RWPE2 (cell line): ENCODE measurements at regions not wholly inside any gene's neighbourhood (a gene's known extent, or its start where the extent isn't known, plus 50 kb on each side); places are given as distances from the start of the nearest gene placed in this dataset.

Experiments used
- ATAC-seq: fragments of 200-7000 bp; cut with Tn5 transposase; 3 replicates; pipeline ENCODE4 v1.9.1; 2021; ENCODE audit warnings: low read depth
- DNase-seq: peaks from one replicate; pipeline ENCODE4 v3.0.0-alpha.2; 2020; ENCODE audit warnings: low spot score
- H3K27ac ChIP-seq: fragments of 450-650 bp; 2 replicates; pipeline ENCODE4 v1.5.1; 2017; ENCODE audit warnings: mild to moderate bottlenecking; ENCODE audit not compliant: poor library complexity, severe bottlenecking
- H3K27me3 ChIP-seq: fragments of 250-450 bp; sonication (Bioruptor Pico); 2 replicates; pipeline ENCODE4 v1.5.1; 2021; ENCODE audit warnings: mild to moderate bottlenecking, moderate library complexity; ENCODE audit not compliant: insufficient read depth, poor library complexity, severe bottlenecking
- H3K36me3 ChIP-seq: fragments of 250-450 bp; sonication (Bioruptor Pico); 2 replicates; pipeline ENCODE4 v1.5.1; 2020; ENCODE audit warnings: low read depth, mild to moderate bottlenecking, moderate library complexity
- H3K4me1 ChIP-seq: fragments of 250-450 bp; sonication (Bioruptor Pico); 2 replicates; pipeline ENCODE4 v1.5.1; 2021; ENCODE audit warnings: mild to moderate bottlenecking, moderate library complexity; ENCODE audit not compliant: insufficient read depth, poor library complexity, severe bottlenecking
- H3K4me3 ChIP-seq: fragments of 250-450 bp; sonication (Bioruptor Pico); 2 replicates; pipeline ENCODE4 v1.5.1; 2021; ENCODE audit warnings: mild to moderate bottlenecking, moderate library complexity; ENCODE audit not compliant: severe bottlenecking
- H3K9me3 ChIP-seq: fragments of 250-450 bp; sonication (Bioruptor Pico); 2 replicates; pipeline ENCODE4 v1.5.1; 2021; ENCODE audit warnings: mild to moderate bottlenecking, moderate library complexity; ENCODE audit not compliant: severe bottlenecking
- TF ChIP-seq, protein P1 (sequence below): fragments of 450-650 bp; IDR thresholded peaks from one replicate; pipeline ENCODE4 v1.5.1; 2017; ENCODE audit warnings: mild to moderate bottlenecking, moderate library complexity; ENCODE audit not compliant: poor library complexity, severe bottlenecking

DNA sequence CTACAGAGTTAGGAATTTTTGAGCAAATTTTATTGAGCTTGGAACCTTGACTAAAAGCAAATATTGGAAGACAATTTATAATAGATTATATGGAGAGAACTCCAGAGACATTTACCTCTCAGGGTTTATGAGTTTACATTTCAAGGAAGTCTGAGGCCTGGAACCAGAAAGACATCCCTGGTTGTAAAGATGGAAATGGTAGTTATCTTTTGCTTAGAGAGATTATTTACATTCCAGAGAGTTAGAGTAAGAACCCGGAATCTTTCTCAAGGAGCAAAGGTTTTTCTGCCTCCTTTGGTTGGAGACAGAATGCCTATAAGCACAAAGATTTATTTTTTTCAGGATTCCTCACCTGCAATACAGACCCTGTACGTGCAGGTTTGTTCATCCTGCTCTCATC lies 458.1 kb downstream of the TBL1XR1 start:
- ATAC-seq (no peak), DNase-seq (no peak)
- H3K9me3 ChIP-seq: no peaks in the 10 kb centered on the region
- H3K27ac ChIP-seq: no peak overlapping the region
- H3K27me3 ChIP-seq: no peaks in the 10 kb centered on the region
- no peak overlapping the region for H3K4me3 ChIP-seq
- H3K36me3 ChIP-seq: no peaks in the 10 kb centered on the region
- no peaks in the 10 kb centered on the region for H3K4me1 ChIP-seq
- TF ChIP-seq, protein P1, sequence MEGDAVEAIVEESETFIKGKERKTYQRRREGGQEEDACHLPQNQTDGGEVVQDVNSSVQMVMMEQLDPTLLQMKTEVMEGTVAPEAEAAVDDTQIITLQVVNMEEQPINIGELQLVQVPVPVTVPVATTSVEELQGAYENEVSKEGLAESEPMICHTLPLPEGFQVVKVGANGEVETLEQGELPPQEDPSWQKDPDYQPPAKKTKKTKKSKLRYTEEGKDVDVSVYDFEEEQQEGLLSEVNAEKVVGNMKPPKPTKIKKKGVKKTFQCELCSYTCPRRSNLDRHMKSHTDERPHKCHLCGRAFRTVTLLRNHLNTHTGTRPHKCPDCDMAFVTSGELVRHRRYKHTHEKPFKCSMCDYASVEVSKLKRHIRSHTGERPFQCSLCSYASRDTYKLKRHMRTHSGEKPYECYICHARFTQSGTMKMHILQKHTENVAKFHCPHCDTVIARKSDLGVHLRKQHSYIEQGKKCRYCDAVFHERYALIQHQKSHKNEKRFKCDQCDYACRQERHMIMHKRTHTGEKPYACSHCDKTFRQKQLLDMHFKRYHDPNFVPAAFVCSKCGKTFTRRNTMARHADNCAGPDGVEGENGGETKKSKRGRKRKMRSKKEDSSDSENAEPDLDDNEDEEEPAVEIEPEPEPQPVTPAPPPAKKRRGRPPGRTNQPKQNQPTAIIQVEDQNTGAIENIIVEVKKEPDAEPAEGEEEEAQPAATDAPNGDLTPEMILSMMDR: no peak

DNA sequence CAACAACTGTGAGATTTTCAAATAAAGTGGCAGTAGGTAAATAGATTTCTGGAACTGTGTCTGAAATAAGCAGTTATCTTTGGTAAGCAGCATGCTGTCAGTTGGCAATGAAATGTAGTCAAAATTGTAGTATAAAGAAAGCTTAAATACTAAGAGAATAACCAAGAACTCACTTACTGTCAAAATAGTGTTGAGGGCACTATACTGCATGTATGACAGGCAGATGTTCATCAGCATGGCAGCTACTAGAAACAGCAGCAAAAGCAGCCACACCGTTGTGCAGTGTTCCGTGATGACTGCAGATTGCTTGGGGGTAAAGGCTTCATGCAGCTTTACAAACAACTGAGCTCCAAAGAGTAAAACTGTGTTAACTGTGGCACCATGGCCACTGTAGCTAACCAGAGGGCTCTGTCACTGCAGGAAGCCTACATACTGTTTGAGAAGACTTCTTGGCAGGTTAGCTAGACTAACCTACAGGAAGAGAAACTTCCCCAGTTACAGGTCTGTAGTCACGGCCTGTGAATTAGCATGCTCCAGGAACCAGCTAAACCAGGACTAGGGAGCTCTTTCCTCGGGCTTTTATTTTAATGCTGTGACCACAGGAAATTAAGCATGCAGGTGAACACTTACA lies 459.7 kb downstream of the TBL1XR1 start:
- no peak overlapping the region for H3K4me3 ChIP-seq
- H3K27me3 ChIP-seq: no peaks in the 10 kb centered on the region
- H3K4me1 ChIP-seq: no peaks in the 10 kb centered on the region
- H3K27ac ChIP-seq: no peak overlapping the region
- no peak for ATAC-seq
- DNase-seq: no peak
- H3K36me3 ChIP-seq: no peaks in the 10 kb centered on the region
- TF ChIP-seq, protein P1: no peak
- no peaks in the 10 kb centered on the region for H3K9me3 ChIP-seq

DNA sequence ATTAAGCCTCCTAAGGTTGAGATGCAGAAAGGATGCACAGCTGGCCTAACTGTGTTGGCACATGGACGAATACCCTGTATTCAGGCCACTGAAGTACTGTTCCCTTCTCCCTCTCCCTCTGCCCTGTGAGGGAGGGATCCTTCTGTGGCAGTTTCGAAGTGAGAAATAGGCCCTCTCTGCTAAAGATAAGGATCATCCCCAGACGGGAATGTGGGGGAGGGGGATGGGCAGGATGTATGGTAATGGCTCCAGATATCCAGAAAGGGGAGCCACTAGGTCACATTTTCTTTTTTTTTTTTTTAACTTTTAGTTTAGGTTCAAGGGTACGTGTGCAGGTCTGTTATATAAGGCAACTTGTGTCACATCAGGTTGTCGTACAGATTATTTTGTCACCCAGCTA lies 463.1 kb downstream of the TBL1XR1 start:
- no peaks in the 10 kb centered on the region for H3K27me3 ChIP-seq
- DNase-seq: no peak
- no peaks in the 10 kb centered on the region for H3K36me3 ChIP-seq
- no peak for ATAC-seq
- H3K4me1 ChIP-seq: no peaks in the 10 kb centered on the region
- TF ChIP-seq, protein P1: no peak
- H3K9me3 ChIP-seq: no peaks in the 10 kb centered on the region
- H3K27ac ChIP-seq: no peak overlapping the region
- H3K4me3 ChIP-seq: no peak overlapping the region

DNA sequence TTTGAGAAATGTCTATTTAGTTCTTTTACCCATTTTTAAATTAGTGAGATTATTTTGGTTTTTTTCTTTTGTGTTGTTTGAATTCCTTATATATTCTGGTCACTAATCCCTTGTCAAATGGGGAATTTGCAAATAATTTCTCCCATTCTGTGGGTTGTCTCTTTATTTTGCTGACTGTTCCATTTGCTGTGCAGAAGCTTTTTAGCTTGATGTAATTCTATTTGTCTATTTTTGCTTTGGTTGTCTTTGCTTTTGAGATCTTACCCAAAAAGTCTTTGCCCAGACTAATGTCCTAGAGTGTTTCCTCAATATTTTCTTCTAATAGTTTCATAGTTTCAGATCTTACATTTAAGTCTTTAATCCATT lies 472.9 kb downstream of the TBL1XR1 start:
- DNase-seq (no peak), ATAC-seq (no peak)
- H3K36me3 ChIP-seq: no peaks in the 10 kb centered on the region
- H3K9me3 ChIP-seq: no peaks in the 10 kb centered on the region
- H3K27me3 ChIP-seq: no peaks in the 10 kb centered on the region
- no peak overlapping the region for H3K27ac ChIP-seq
- TF ChIP-seq, protein P1: no peak
- H3K4me1 ChIP-seq: no peaks in the 10 kb centered on the region
- H3K4me3 ChIP-seq: no peak overlapping the region

DNA sequence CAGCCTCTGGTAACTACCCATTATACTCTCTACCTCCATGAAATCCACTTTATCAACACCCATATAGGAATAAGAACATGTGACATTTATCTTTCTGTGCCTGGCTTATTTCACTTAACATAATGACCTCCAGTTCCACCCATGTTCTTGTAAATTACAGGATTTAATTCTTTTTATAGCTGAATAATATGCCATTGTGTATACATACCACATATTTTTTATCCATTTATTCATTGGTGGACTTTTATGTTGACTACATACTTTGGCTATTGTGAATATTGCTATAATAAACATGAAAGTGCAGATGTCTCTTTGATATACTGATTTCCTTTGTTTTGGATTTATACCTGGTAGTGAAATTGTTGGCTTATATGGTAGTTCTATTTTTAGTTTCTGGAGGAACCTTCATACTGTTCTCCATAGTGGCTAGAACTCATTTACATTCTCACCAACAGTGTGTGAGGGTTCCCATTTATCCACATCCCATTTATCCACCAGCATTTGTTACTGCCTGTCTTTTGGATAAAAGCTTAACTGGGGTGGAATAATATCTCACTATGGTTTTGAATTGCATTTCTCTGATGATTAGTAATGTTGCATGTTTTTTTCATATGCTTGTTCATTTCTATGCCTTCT lies 473.4 kb downstream of the TBL1XR1 start:
- H3K4me1 ChIP-seq: no peaks in the 10 kb centered on the region
- no peaks in the 10 kb centered on the region for H3K36me3 ChIP-seq
- no peak overlapping the region for H3K27ac ChIP-seq
- no peaks in the 10 kb centered on the region for H3K27me3 ChIP-seq
- H3K9me3 ChIP-seq: no peaks in the 10 kb centered on the region
- TF ChIP-seq, protein P1: no peak
- DNase-seq (no peak), ATAC-seq (no peak)
- H3K4me3 ChIP-seq: no peak overlapping the region
